T-helper 2 cell treated with Interferon-gamma antibody and Interleukin-4, amounts not matched to agents 5 μg/mL and 100 μg/mL, for 36 hours (primary cell): ENCODE measurements at regions not wholly inside any gene's neighbourhood (a gene's known extent, or its start where the extent isn't known, plus 50 kb on each side); places are given as distances from the start of the nearest gene placed in this dataset.
"Not testable (repeated sequence)": the region's sequence is repeated elsewhere in the genome, so short reads cannot be mapped to it uniquely, and the experiment has no call there.

ENCODE experiments used
- DNase-seq: peaks from one replicate; pipeline ENCODE4 v3.0.0; 2021; ENCODE audit warnings: low spot score
- H3K27ac Mint-ChIP-seq: one replicate; pipeline ENCODE4 v1.8.0; 2021; ENCODE audit warnings: mild to moderate bottlenecking, mixed read lengths
- H3K27me3 Mint-ChIP-seq: one replicate; pipeline ENCODE4 v1.8.0; 2021; ENCODE audit warnings: low read depth, mixed read lengths
- H3K36me3 Mint-ChIP-seq: one replicate; pipeline ENCODE4 v1.8.0; 2021; ENCODE audit warnings: low read depth, mixed read lengths
- H3K4me1 Mint-ChIP-seq: one replicate; pipeline ENCODE4 v1.8.0; 2021; ENCODE audit warnings: low read depth, mixed read lengths
- H3K4me3 Mint-ChIP-seq: one replicate; pipeline ENCODE4 v1.8.0; 2022; ENCODE audit warnings: mild to moderate bottlenecking, moderate library complexity, mixed read lengths
- H3K9me3 Mint-ChIP-seq: one replicate; pipeline ENCODE4 v1.8.0; 2021; ENCODE audit warnings: mixed read lengths

DNA sequence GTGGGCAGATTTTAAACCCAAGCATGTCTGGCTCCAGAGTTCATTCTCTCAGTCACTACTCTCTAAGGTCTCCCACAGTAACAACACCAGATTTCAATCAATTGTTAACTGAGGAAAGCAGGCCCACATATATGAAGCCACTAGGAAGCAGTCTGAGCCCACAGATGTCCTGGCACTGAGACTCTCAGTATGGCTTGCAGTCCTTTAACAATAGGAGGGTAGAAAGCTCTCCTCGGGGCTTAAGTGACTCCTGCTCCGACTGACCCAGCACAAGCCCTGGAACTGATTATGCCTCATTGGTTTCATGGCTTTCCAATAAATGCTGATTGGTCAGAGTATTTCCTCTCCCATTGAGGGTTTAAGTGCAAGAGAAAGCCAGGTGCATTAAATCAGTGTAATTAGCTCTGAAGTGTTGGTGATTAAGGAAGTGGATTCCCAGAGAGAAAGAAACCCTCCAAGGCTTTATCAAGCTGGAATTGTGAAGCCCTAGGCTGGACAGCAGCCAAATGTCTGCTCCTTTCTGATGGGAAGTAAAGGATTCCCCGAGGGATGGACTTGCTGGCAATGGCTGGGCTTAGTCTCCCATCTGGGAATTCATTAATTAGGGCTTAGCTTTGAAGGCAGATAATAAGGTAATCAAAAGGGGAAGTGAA, 76.6 kb upstream of the PROKR2 start:
- Mint-ChIP-seq H3K9me3 (no peaks in the 10 kb centered on the region), H3K36me3 (no peaks in the 10 kb centered on the region), H3K27ac (no peak overlapping the region), H3K4me1 (no peaks in the 10 kb centered on the region), H3K27me3 (peaks cover 9% of the 10 kb centered on the region), H3K4me3 (no peak overlapping the region)
- DNase-seq: no peak

GRCh38 chr20:5390720-5391119, 74.0 kb upstream of the PROKR2 start:
- H3K27me3 Mint-ChIP-seq: peaks cover 17% of the 10 kb centered on the region
- no peak overlapping the region for H3K27ac Mint-ChIP-seq

GRCh38 chr20:5386846-5387245, 70.1 kb upstream of the PROKR2 start:
- DNase-seq, H3K27ac Mint-ChIP-seq, H3K4me3 Mint-ChIP-seq, H3K4me1 Mint-ChIP-seq, H3K36me3 Mint-ChIP-seq: not testable (repeated sequence)
- peaks cover 10% of the 10 kb centered on the region for H3K9me3 Mint-ChIP-seq
- H3K27me3 Mint-ChIP-seq: peaks cover 19% of the 10 kb centered on the region

More at GRCh38 chr20:5390720-5391119, 74.0 kb upstream of the PROKR2 start:
- no peaks in the 10 kb centered on the region for H3K36me3 Mint-ChIP-seq
- DNase-seq: no peak
- no peaks in the 10 kb centered on the region for H3K4me1 Mint-ChIP-seq
- no peak overlapping the region for H3K4me3 Mint-ChIP-seq
- H3K9me3 Mint-ChIP-seq: no peaks in the 10 kb centered on the region

- not testable (repeated sequence) for H3K36me3 Mint-ChIP-seq, H3K4me3 Mint-ChIP-seq, DNase-seq, H3K27me3 Mint-ChIP-seq, H3K27ac Mint-ChIP-seq, H3K4me1 Mint-ChIP-seq
- H3K9me3 Mint-ChIP-seq: peaks cover 10% of the 10 kb centered on the region
Measured at GRCh38 chr20:5381527-5381926, 64.8 kb upstream of the PROKR2 start.

- H3K27me3 Mint-ChIP-seq: peaks cover 3% of the 10 kb centered on the region
- no peaks in the 10 kb centered on the region for H3K9me3 Mint-ChIP-seq
- H3K27ac Mint-ChIP-seq: no peak overlapping the region
- H3K4me3 Mint-ChIP-seq: no peak overlapping the region
- DNase-seq: no peak
- no peaks in the 10 kb centered on the region for H3K4me1 Mint-ChIP-seq
- H3K36me3 Mint-ChIP-seq: no peaks in the 10 kb centered on the region
Measured at GRCh38 chr20:5377484-5377883, 60.7 kb upstream of the PROKR2 start.

DNA sequence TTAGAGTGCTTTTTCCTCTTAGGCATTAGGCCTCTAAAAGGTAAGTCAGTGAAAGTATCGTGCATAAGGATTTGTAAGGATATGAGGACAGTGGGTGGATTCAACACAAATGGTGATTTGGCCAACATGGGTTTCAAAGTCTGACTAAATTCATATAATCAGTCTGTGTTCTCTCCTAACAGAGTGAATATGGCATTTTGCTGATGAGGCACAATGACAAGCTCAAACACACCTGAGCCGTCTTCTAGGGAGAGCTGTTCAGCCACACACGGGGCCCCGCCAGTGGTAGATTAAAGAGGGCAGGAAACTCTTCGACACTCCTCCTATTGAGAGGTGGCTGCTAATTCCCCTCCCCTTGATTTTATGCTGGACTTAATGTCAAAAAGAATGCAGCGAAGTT, 59.5 kb upstream of the PROKR2 start:
- H3K27ac Mint-ChIP-seq: no peak overlapping the region
- no peak overlapping the region for H3K4me3 Mint-ChIP-seq
- H3K27me3 Mint-ChIP-seq: peaks cover 3% of the 10 kb centered on the region
- H3K36me3 Mint-ChIP-seq: no peaks in the 10 kb centered on the region
- H3K9me3 Mint-ChIP-seq: no peaks in the 10 kb centered on the region
- no peak for DNase-seq
- H3K4me1 Mint-ChIP-seq: no peaks in the 10 kb centered on the region

DNA sequence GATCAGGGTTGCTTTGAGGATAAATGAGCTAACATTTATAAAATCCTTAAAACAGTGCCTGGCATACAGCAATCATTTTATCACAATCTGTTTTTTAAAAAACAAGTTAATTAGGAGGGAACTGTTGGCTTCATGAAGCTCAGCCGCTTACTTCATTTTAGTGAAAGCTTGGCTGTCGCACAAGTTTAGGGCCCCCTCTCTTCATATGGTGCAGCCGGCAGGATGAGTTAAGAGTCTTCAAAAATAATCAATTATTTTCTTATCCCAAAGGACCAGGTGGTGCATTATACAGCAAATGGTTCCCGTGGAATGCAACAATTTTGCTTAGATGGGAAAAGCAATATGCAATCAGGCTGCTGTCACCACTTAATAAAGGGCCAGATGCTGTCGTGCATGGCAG, 57.4 kb upstream of the PROKR2 start:
- Mint-ChIP-seq H3K27ac (no peak overlapping the region), H3K36me3 (no peaks in the 10 kb centered on the region), H3K4me1 (no peaks in the 10 kb centered on the region), H3K27me3 (peaks cover 3% of the 10 kb centered on the region), H3K9me3 (no peaks in the 10 kb centered on the region), H3K4me3 (no peak overlapping the region)
- no peak for DNase-seq

DNA sequence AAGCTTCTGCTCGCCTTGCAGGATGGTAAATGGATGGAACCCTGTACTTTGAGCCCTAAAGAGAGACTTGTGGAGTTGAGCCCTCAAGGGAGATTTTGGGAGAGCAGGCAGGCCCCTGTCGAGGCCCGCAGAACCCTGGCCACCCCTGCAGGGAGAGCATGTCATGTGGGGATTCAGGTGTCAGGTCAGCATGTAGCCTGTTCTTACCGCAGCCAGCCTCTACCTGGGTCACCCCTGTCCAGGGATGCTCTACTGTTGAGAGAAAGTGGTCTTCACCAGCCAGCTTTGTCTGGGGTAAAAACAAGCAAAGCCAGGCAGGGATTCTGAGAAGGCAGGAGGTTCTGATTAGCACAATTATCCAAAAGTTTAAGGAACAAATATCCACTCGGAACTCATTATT, 55.6 kb upstream of the PROKR2 start:
- no peak for DNase-seq
- H3K27me3 Mint-ChIP-seq: peaks cover 3% of the 10 kb centered on the region
- H3K36me3 Mint-ChIP-seq: no peaks in the 10 kb centered on the region
- no peak overlapping the region for H3K4me3 Mint-ChIP-seq
- no peaks in the 10 kb centered on the region for H3K9me3 Mint-ChIP-seq
- no peaks in the 10 kb centered on the region for H3K4me1 Mint-ChIP-seq
- H3K27ac Mint-ChIP-seq: no peak overlapping the region

DNA sequence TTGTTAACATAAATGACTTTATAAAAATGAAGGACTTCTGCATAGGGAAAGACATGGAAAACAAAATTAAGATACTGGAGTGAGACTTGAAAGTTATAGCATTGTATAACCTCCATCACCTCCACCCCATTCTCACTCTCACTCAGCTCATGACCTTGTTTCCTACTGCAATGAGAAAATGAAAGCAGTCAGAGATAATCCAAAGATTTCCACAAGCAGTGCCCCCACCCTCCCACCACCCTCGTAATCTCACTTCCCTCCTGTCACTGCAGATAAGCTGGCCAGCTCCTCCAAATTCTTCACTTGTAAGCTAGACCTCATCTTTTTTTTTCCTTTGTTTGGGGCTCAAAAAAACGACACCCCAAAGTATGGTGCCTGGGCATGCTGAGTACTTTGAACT, 52.9 kb upstream of the PROKR2 start:
- Mint-ChIP-seq H3K27ac (no peak overlapping the region), H3K27me3 (no peaks in the 10 kb centered on the region), H3K9me3 (peaks cover 7% of the 10 kb centered on the region), H3K4me1 (no peaks in the 10 kb centered on the region), H3K4me3 (no peak overlapping the region), H3K36me3 (no peaks in the 10 kb centered on the region)
- DNase-seq: no peak
